ENCODE measurements at regions not wholly inside any gene's neighbourhood (a gene's known extent, or its start where the extent isn't known, plus 50 kb on each side); places are given as distances from the start of the nearest gene placed in this dataset.

DNA sequence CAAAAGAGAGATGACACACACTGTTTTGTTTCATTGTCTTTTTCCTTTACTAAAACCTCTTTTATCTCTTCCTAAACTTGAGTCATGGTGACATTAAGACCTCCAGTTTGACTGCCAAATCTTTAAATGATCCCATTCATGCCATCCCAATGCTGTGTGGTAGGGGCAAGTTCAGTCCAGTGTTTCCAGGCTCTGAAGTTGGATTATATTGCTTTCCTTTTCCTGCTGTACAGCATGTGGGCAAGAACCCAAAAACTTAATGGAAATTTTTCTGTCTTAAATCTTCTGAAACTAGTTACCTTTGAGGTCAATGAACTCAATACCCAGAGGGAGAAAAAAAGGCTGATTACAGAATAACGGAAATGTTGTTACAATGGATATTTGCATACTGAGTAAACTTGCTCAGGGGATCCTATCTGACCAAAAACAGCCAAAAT, 187.1 kb upstream of the FAR2 start:
- TF ChIP-seq, protein P1, sequence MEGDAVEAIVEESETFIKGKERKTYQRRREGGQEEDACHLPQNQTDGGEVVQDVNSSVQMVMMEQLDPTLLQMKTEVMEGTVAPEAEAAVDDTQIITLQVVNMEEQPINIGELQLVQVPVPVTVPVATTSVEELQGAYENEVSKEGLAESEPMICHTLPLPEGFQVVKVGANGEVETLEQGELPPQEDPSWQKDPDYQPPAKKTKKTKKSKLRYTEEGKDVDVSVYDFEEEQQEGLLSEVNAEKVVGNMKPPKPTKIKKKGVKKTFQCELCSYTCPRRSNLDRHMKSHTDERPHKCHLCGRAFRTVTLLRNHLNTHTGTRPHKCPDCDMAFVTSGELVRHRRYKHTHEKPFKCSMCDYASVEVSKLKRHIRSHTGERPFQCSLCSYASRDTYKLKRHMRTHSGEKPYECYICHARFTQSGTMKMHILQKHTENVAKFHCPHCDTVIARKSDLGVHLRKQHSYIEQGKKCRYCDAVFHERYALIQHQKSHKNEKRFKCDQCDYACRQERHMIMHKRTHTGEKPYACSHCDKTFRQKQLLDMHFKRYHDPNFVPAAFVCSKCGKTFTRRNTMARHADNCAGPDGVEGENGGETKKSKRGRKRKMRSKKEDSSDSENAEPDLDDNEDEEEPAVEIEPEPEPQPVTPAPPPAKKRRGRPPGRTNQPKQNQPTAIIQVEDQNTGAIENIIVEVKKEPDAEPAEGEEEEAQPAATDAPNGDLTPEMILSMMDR (IDR thresholded peaks at IDR 0.05) = no peak
- TF ChIP-seq POLR2A (IDR thresholded peaks at IDR 0.05) = no peak
